HG03457 (cell line): ENCODE measurements at regions not wholly inside any gene's neighbourhood (a gene's known extent, or its start where the extent isn't known, plus 50 kb on each side); places are given as distances from the start of the nearest gene placed in this dataset.

ENCODE experiments used
- ATAC-seq: cut with Tn5 transposase; IDR thresholded peaks from one replicate; pipeline ENCODE4 v1.9.1; 2021; ENCODE audit warnings: moderate number of reproducible peaks; ENCODE audit not compliant: unreplicated experiment

GRCh38 chr11:112831969-112832766, 129.1 kb upstream of the NCAM1 start:
- ATAC-seq: no peak

GRCh38 chr11:112834277-112834755, 126.9 kb upstream of the NCAM1 start:
- no peak for ATAC-seq

- no peak for ATAC-seq
Observed at GRCh38 chr11:112835591-112836255, 125.5 kb upstream of the NCAM1 start.

GRCh38 chr11:112836256-112836602, 125.0 kb upstream of the NCAM1 start:
- no peak for ATAC-seq

- no peak for ATAC-seq
Observed at GRCh38 chr11:112837162-112837826, 123.9 kb upstream of the NCAM1 start.

- ATAC-seq: no peak
Observed at GRCh38 chr11:112839051-112839450, 122.2 kb upstream of the NCAM1 start.

- no peak for ATAC-seq
Observed at GRCh38 chr11:112841729-112842128, 119.5 kb upstream of the NCAM1 start.

GRCh38 chr11:112842151-112842550, 119.1 kb upstream of the NCAM1 start:
- no peak for ATAC-seq

GRCh38 chr11:112844517-112844916, 116.7 kb upstream of the NCAM1 start:
- ATAC-seq: no peak

- no peak for ATAC-seq
Observed at GRCh38 chr11:112847568-112847967, 113.7 kb upstream of the NCAM1 start.

GRCh38 chr11:112852143-112852866, 108.9 kb upstream of the NCAM1 start:
- ATAC-seq: no peak

- no peak for ATAC-seq
Observed at GRCh38 chr11:112856133-112856532, 105.1 kb upstream of the NCAM1 start.

- ATAC-seq: no peak
Observed at GRCh38 chr11:112856591-112856990, 104.6 kb upstream of the NCAM1 start.

GRCh38 chr11:112858289-112859023, 102.8 kb upstream of the NCAM1 start:
- no peak for ATAC-seq

GRCh38 chr11:112859787-112860186, 101.4 kb upstream of the NCAM1 start:
- no peak for ATAC-seq

- ATAC-seq: no peak
Observed at GRCh38 chr11:112861356-112861755, 99.9 kb upstream of the NCAM1 start.

- no peak for ATAC-seq
Observed at GRCh38 chr11:112863305-112863704, 97.9 kb upstream of the NCAM1 start.

- no peak for ATAC-seq
Observed at GRCh38 chr11:112864672-112865071, 96.5 kb upstream of the NCAM1 start.

- ATAC-seq: no peak
Observed at GRCh38 chr11:112871909-112872500, 89.2 kb upstream of the NCAM1 start.

- ATAC-seq: no peak
Observed at GRCh38 chr11:112874980-112875379, 86.2 kb upstream of the NCAM1 start.
